Putamen (tissue), 1 donor: ENCODE measurements at regions not wholly inside any gene's neighbourhood (a gene's known extent, or its start where the extent isn't known, plus 50 kb on each side); places are given as distances from the start of the nearest gene placed in this dataset.
"Not testable (repeated sequence)": the region's sequence is repeated elsewhere in the genome, so short reads cannot be mapped to it uniquely, and the experiment has no call there.

Source experiments
- DNase-seq: peaks from one replicate; pipeline ENCODE4 v3.0.0-alpha.2; 2016; ENCODE audit warnings: low spot score

- DNase-seq = not testable (repeated sequence)
Observed at GRCh38 chr10:6921026-6921425, 340.9 kb upstream of the PRKCQ start.

GRCh38 chr10:6920072-6921019, 340.3 kb upstream of the PRKCQ start:
- DNase-seq = peak; percentile 80

- DNase-seq = no peak
Observed at GRCh38 chr10:6919077-6919476, 339.0 kb upstream of the PRKCQ start.

GRCh38 chr10:6918305-6918704, 338.2 kb upstream of the PRKCQ start:
- DNase-seq = no peak

GRCh38 chr10:6917125-6917524, 337.0 kb upstream of the PRKCQ start:
- no peak for DNase-seq

- DNase-seq = no peak
Observed at GRCh38 chr10:6916601-6917000, 336.5 kb upstream of the PRKCQ start.

GRCh38 chr10:6915307-6915706, 335.2 kb upstream of the PRKCQ start:
- no peak for DNase-seq

- DNase-seq = no peak
Observed at GRCh38 chr10:6912929-6913328, 332.9 kb upstream of the PRKCQ start.

- DNase-seq = no peak
Observed at GRCh38 chr10:6912424-6912823, 332.3 kb upstream of the PRKCQ start.

GRCh38 chr10:6912021-6912420, 331.9 kb upstream of the PRKCQ start:
- DNase-seq = no peak

GRCh38 chr10:6909905-6910560, 330.0 kb upstream of the PRKCQ start:
- no peak for DNase-seq

- DNase-seq = no peak
Observed at GRCh38 chr10:6907877-6908530, 327.9 kb upstream of the PRKCQ start.

GRCh38 chr10:6894405-6894804, 314.3 kb upstream of the PRKCQ start:
- DNase-seq = no peak

GRCh38 chr10:6892864-6893263, 312.8 kb upstream of the PRKCQ start:
- no peak for DNase-seq

- no peak for DNase-seq
Observed at GRCh38 chr10:6891924-6892323, 311.8 kb upstream of the PRKCQ start.

GRCh38 chr10:6889718-6890117, 309.6 kb upstream of the PRKCQ start:
- DNase-seq = no peak

- no peak for DNase-seq
Observed at GRCh38 chr10:6888434-6888833, 308.4 kb upstream of the PRKCQ start.

- DNase-seq = no peak
Observed at GRCh38 chr10:6885284-6885683, 305.2 kb upstream of the PRKCQ start.

- DNase-seq = no peak
Observed at GRCh38 chr10:6881987-6882386, 301.9 kb upstream of the PRKCQ start.

GRCh38 chr10:6877722-6878392, 297.8 kb upstream of the PRKCQ start:
- DNase-seq = peak; percentile 25

- DNase-seq = no peak
Observed at GRCh38 chr10:6877336-6877721, 297.3 kb upstream of the PRKCQ start.

- no peak for DNase-seq
Observed at GRCh38 chr10:6875269-6875865, 295.3 kb upstream of the PRKCQ start.
